ENCODE measurements at regions not wholly inside any gene's neighbourhood (a gene's known extent, or its start where the extent isn't known, plus 50 kb on each side); places are given as distances from the start of the nearest gene placed in this dataset.

DNA sequence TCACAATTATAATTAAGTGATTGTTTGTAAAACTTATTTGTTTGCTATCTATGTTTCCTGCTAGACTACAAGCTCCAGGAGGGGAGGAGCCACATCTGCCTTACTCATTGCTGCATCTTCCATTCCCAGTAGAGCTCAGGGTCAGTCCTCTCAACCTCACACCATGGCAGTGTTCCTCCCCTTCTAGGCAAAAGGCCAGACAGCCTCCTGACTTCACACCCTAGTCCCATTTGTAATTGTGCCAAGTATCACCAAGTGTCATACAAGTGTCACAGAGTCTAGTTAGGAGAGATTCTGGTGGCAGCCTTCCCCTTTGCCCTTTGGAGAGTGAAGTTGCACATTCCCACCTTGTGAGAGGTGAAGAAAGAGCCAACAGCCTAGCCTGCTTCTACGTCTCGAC, 490.4 kb downstream of the INSC start:
- TF ChIP-seq, protein P1, sequence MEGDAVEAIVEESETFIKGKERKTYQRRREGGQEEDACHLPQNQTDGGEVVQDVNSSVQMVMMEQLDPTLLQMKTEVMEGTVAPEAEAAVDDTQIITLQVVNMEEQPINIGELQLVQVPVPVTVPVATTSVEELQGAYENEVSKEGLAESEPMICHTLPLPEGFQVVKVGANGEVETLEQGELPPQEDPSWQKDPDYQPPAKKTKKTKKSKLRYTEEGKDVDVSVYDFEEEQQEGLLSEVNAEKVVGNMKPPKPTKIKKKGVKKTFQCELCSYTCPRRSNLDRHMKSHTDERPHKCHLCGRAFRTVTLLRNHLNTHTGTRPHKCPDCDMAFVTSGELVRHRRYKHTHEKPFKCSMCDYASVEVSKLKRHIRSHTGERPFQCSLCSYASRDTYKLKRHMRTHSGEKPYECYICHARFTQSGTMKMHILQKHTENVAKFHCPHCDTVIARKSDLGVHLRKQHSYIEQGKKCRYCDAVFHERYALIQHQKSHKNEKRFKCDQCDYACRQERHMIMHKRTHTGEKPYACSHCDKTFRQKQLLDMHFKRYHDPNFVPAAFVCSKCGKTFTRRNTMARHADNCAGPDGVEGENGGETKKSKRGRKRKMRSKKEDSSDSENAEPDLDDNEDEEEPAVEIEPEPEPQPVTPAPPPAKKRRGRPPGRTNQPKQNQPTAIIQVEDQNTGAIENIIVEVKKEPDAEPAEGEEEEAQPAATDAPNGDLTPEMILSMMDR (conservative IDR thresholded peaks at IDR 0.05; ENCODE audit: low read depth in 2 of 2), result no peak
- TF ChIP-seq EZH2 (IDR thresholded peaks at IDR 0.05; ENCODE audit: low read depth, unreplicated experiment) (no peak), POLR2AphosphoS5 (IDR thresholded peaks at IDR 0.05; ENCODE audit: low read depth) (no peak), NANOG (IDR thresholded peaks at IDR 0.05; ENCODE audit: borderline replicate concordance) (no peak), CREB1 (CRISPR knock-in tag; IDR thresholded peaks at IDR 0.05; ENCODE audit: low read depth) (no peak), EZH2phosphoT487 (IDR thresholded peaks at IDR 0.05; ENCODE audit: unreplicated experiment) (no peak)
- TF ChIP-seq, protein P2, sequence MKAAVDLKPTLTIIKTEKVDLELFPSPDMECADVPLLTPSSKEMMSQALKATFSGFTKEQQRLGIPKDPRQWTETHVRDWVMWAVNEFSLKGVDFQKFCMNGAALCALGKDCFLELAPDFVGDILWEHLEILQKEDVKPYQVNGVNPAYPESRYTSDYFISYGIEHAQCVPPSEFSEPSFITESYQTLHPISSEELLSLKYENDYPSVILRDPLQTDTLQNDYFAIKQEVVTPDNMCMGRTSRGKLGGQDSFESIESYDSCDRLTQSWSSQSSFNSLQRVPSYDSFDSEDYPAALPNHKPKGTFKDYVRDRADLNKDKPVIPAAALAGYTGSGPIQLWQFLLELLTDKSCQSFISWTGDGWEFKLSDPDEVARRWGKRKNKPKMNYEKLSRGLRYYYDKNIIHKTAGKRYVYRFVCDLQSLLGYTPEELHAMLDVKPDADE (IDR thresholded peaks at IDR 0.05), result no peak
